HG03469 (cell line): ENCODE measurements at regions not wholly inside any gene's neighbourhood (a gene's known extent, or its start where the extent isn't known, plus 50 kb on each side); places are given as distances from the start of the nearest gene placed in this dataset.

Source experiments
- ATAC-seq: cut with Tn5 transposase; IDR thresholded peaks from one replicate; pipeline ENCODE4 v1.9.1; 2021; ENCODE audit warnings: mild to moderate bottlenecking, moderate library complexity, moderate number of reproducible peaks; ENCODE audit not compliant: unreplicated experiment

- ATAC-seq = peak; percentile 23
These were observed 109.8 kb downstream of the HFE start for GRCh38 chr6:26196846-26197635.

DNA sequence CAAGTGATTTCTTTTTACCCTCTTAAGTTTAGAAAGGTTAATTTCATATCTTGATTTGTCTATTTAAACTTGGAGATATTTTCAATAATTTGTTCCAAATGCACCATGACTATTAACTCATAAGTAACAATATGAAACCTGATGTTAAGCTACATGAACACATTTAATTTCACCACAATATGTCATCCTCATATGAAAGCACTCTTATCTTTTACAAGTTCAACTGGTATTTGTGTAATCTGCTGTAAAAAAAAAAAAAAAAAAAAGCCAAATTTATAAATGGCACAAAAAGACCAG lies 110.4 kb downstream of the HFE start:
- no peak for ATAC-seq

DNA sequence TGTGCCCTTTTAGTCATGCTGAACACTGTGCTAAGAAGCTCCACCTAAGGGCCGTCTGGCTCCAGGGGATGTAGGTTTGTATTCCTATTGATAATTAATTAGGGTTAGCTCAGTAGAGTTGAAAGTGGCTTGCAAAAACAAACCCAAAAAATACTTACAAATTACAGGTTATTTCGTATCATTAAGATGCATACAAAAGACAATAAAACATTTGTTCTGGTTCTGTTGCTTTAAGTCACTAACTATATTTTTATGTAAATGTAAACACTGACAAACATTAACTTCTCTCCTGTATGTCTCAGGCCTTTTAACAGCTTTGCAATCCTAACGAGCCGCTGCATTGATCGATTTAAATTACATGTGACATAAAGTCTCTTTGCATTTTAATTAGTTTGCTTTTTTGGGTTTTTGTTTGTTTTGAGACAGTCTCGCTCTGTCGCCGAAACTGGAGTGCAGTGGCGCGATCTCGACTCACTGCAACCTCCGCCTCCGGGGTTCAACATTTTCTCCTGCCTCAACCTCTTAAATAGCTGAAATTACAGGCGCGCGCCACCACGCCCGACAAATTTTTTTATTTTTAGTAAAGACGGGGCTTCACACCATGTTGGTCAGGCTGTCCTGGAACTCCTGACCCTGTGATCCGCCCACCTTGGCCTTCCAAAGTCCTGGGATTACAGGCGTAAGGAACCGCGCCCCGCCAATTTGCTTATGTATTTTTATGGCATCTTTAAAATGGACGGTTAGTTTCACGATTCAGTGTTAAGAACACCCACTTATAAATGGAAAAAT lies 110.9 kb downstream of the HFE start:
- no peak for ATAC-seq

- no peak for ATAC-seq
These were observed 111.5 kb downstream of the HFE start for GRCh38 chr6:26198722-26199056.

DNA sequence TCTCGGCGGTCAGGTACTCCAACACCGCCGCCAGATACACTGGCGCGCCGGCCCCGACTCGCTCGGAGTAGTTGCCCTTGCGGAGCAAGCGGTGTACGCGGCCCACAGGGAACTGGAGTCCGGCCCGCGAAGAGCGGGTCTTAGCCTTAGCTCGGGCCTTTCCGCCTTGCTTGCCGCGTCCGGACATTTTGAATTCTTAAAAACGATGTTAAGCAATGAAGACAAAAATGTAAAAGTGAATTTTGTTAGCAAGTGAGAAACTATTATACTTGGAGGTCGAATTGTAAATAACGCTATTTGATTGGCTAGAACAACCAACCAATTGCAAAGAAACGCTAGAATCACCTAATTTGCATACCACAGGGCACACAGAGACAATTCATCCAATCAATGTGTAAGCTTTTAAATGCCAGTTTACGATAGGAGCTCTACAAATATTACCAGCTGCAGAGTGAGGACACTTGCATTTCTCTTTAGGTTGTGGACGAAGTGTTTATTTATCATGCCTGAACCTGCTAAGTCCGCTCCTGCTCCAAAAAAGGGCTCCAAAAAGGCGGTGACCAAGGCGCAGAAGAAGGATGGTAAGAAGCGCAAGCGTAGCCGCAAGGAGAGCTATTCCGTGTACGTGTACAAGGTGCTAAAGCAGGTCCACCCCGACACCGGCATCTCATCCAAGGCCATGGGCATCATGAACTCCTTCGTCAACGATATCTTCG lies 112.0 kb downstream of the HFE start:
- ATAC-seq = peak; percentile 49

DNA sequence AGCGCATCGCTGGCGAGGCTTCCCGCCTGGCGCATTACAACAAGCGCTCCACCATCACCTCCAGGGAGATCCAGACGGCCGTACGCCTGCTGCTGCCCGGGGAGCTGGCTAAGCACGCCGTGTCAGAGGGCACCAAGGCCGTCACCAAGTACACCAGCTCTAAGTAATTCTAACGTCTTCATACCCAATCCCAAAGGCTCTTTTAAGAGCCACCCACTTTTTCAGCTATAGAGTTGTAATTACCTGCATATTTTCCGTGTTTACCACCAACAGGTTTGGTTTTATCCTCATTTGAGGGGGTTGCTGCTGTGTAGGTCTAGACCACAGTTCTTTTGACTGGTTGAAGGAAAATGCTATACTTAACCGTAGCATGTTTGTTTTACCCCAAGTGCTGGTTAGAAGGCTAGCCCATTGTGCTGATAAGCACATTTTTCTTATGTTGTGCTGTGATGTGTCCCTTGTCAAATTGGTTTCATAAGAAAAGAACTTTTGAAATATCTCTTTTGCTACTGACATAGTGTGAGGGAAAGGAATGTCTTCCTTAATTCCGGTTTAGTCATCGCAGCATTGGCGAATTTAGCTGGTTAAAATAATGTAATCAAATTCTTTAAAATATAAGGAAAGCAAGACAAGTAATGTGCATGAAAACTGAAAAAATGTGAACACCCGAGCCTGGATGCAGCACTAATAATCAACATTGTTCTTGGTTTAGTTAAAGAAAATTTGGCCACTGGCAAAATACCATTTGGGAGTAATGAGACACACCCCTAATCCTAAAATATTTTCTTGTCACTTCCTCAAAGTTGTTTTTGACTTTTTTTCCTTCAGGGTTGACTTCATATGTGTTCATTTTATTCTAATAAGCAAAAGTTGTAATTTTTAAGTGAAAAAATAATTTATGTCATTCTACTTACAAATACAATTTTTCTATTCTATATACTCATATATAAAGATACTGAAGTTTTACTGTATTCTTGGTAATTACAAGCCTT lies 112.8 kb downstream of the HFE start:
- no peak for ATAC-seq

- no peak for ATAC-seq
These were observed 113.9 kb downstream of the HFE start for GRCh38 chr6:26200918-26201721.

GRCh38 chr6:26202201-26202611 lies 115.0 kb downstream of the HFE start:
- ATAC-seq = no peak

GRCh38 chr6:26202811-26203583 lies 115.8 kb downstream of the HFE start:
- ATAC-seq = no peak

- ATAC-seq = no peak
These were observed 117.3 kb downstream of the HFE start for GRCh38 chr6:26204332-26205160.

DNA sequence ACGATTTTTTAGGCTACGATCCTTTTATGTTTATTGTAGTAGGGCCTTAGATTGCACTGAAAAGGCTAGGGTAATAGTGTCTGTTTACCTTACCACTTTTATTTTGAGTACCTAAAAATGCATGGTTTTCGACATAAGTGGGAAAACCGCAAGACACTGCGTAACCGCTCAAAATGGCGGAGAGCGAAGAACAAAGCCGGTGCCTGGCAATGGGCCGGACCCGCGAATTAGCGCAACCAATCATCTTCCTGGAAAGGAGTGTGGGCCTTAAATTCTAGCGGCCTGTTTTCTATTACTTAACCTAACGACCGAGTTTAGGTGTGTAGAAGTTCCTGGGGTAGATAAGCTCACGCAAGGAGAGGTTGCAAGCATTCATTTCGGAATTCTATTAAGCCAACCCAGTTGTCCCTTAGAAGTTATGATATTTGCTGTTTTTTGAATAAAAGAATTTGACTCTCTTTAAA lies 118.0 kb downstream of the HFE start:
- ATAC-seq = no peak

GRCh38 chr6:26205625-26206574 lies 118.7 kb downstream of the HFE start:
- ATAC-seq = no peak

DNA sequence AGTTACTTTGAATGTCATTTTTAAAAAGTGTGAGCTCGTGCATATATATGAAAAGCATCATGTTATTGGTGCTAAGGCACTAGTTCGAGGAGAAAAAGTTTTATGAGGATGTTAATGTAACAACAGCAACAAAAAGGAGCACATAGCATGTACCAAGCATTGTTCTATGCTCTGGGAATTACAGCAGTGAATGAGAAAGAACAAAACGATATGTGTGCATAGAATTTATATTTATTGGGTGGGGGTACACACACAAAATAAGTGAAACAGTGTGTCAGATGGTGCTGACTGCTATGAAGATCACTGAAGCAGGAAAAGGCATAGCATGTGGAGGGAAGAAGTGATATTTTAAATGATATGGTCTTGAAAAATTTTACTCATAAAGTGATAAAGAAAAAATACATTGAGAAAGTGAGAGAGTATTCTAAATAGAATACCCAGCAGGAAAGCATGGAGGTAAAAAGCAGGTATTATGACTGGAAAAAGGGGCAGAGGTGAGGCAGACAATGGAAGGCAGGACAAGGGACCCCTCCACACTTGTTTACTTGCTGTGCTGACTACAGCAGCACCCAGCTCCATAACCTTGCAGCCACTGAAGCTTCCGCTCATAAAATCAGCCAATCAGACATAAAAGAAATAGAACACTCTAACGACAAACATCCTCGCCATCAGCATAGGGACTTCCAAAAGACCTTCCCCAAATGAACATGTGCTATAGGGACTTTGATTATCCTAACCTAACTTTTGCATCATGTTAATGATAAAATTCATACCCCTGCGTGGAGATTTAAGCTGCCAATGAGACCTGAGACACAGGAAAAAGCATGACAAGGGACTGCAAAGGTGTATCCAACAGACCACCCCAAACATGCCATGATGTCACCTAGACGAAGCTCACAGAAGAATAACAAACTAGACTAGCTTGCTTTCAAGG lies 119.9 kb downstream of the HFE start:
- no peak for ATAC-seq

DNA sequence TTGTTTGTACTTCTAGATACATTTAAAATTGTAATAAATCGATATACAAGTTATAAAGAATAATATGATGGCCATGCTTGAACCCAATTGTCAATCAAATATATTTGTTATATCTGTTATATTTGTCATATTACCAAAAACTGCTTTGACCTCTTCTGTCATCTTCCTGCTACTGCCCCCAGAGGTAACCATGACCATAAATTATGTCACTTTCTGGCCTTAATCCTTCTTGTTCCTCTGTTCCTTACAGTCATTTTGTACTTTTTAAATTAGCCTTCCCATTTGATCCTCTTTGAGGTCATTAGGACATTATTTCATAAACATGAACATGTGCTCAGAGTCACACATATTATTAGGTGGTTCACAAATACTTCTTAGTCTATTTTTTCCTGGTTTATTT lies 124.7 kb downstream of the HFE start:
- no peak for ATAC-seq

GRCh38 chr6:26213334-26214075 lies 126.3 kb downstream of the HFE start:
- no peak for ATAC-seq
